ENCODE measurements at regions not wholly inside any gene's neighbourhood (a gene's known extent, or its start where the extent isn't known, plus 50 kb on each side); places are given as distances from the start of the nearest gene placed in this dataset.
"Not testable (repeated sequence)": the region's sequence is repeated elsewhere in the genome, so short reads cannot be mapped to it uniquely, and the experiment has no call there.

- Histone ChIP-seq H3K79me2 (ENCODE audit: control insufficient read depth, insufficient read depth, low read length, poor library complexity) (no peaks in the 10 kb centered on the region), H3K23ac (ENCODE audit: low read length) (no peak overlapping the region), H3K79me1 (ENCODE audit: low read length) (peaks cover 2% of the 10 kb centered on the region), H3K27ac (ENCODE audit: low read depth, low read length) (no peak overlapping the region), H3K4me2 (ENCODE audit: low read length) (no peak overlapping the region), H3K4me1 (ENCODE audit: control insufficient read depth in 1 of 2, insufficient read depth in 2 of 2, low read length in 2 of 2) (peaks cover 0 to 4% of the 10 kb centered on the region in 2 experiments), H3K4ac (ENCODE audit: low read depth, low read length) (no peak overlapping the region), H2BK5ac (ENCODE audit: low read depth, low read length, poor library complexity) (no peak overlapping the region), H3K27me3 (ENCODE audit: insufficient read depth, low read length) (no peaks in the 10 kb centered on the region), H4K12ac (ENCODE audit: low read depth, low read length) (no peak overlapping the region), H2BK120ac (ENCODE audit: insufficient read depth, low read length, poor library complexity) (no peak overlapping the region), H3K9ac (ENCODE audit: low read length) (no peak overlapping the region), H3K4me3 (ENCODE audit: low read depth, low read length) (no peak overlapping the region), H3K18ac (ENCODE audit: low read length) (no peak overlapping the region), H2BK12ac (ENCODE audit: low read length) (no peak overlapping the region), H3K14ac (ENCODE audit: low read length) (no peak overlapping the region), H3K9me3 (ENCODE audit: insufficient read depth, low read depth, low read length) (no peaks in the 10 kb centered on the region), H4K91ac (ENCODE audit: low read depth, low read length) (no peak overlapping the region), H2AK5ac (ENCODE audit: low read length) (no peak overlapping the region), H3K36me3 (ENCODE audit: control insufficient read depth in 1 of 2, insufficient read depth in 2 of 2, low read length in 2 of 2) (no peaks in the 10 kb centered on the region), H2AFZ (ENCODE audit: insufficient read depth, low read length, poor library complexity) (no peak overlapping the region), H4K8ac (ENCODE audit: low read depth, low read length) (no peak overlapping the region)
- peak; percentile 82 to 83 for DNase-seq
- no CpG with 5 or more reads among the region's 9 CpGs for WGBS (ENCODE audit: extremely low coverage, insufficient coverage, insufficient read length)
Observed at GRCh38 chr5:92941806-92942205, 639.2 kb downstream of the NR2F1-AS1 start.

DNA sequence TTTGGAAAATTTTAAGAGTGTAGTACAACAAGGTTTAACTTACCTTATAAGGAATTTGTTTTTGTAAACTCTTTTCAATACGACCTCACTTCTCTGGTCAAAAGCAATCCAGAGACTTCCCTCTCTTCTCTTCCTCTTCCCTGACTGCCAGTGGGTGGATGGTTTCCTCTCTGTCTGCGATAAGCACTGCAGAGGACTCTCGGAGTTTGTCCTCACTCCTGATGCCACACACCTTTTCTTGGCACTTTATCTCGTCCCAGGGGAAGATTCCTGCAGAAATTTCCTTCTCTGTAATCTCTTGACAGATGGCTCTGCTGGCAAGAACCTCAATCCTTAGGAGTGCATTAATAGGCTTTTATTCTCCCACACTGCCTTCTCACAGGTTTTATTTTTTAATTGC, 641.6 kb downstream of the NR2F1-AS1 start:
- Histone ChIP-seq H3K9ac (ENCODE audit: low read length) (no peak overlapping the region), H3K4me1 (ENCODE audit: control insufficient read depth in 1 of 2, insufficient read depth in 2 of 2, low read length in 2 of 2) (peaks cover 0 to 4% of the 10 kb centered on the region in 2 experiments), H3K23ac (ENCODE audit: low read length) (no peak overlapping the region), H3K4ac (ENCODE audit: low read depth, low read length) (no peak overlapping the region), H4K8ac (ENCODE audit: low read depth, low read length) (no peak overlapping the region), H3K36me3 (ENCODE audit: control insufficient read depth in 1 of 2, insufficient read depth in 2 of 2, low read length in 2 of 2) (no peaks in the 10 kb centered on the region), H3K14ac (ENCODE audit: low read length) (no peak overlapping the region), H2AFZ (ENCODE audit: insufficient read depth, low read length, poor library complexity) (no peak overlapping the region), H3K4me3 (ENCODE audit: low read depth, low read length) (no peak overlapping the region), H2BK5ac (ENCODE audit: low read depth, low read length, poor library complexity) (no peak overlapping the region), H3K79me1 (ENCODE audit: low read length) (peaks cover 2% of the 10 kb centered on the region), H3K18ac (ENCODE audit: low read length) (no peak overlapping the region), H3K4me2 (ENCODE audit: low read length) (no peak overlapping the region), H4K12ac (ENCODE audit: low read depth, low read length) (no peak overlapping the region), H4K91ac (ENCODE audit: low read depth, low read length) (no peak overlapping the region), H3K9me3 (ENCODE audit: insufficient read depth, low read depth, low read length) (no peaks in the 10 kb centered on the region), H2BK120ac (ENCODE audit: insufficient read depth, low read length, poor library complexity) (no peak overlapping the region), H3K27ac (ENCODE audit: low read depth, low read length) (no peak overlapping the region), H3K79me2 (ENCODE audit: control insufficient read depth, insufficient read depth, low read length, poor library complexity) (no peaks in the 10 kb centered on the region), H2BK12ac (ENCODE audit: low read length) (no peak overlapping the region), H3K27me3 (ENCODE audit: insufficient read depth, low read length) (no peaks in the 10 kb centered on the region), H2AK5ac (ENCODE audit: low read length) (no peak overlapping the region)
- no peak for DNase-seq
- no CpG with 5 or more reads among the region's 4 CpGs for WGBS (ENCODE audit: extremely low coverage, insufficient coverage, insufficient read length)

GRCh38 chr5:92937396-92937795, 643.6 kb downstream of the NR2F1-AS1 start:
- WGBS (ENCODE audit: extremely low coverage, insufficient coverage, insufficient read length) = no CpG with 5 or more reads among the region's 2 CpGs
- not testable (repeated sequence) for H3K4me2 ChIP-seq (ENCODE audit: low read length); H3K4me3 ChIP-seq (ENCODE audit: low read depth, low read length); H3K27ac ChIP-seq (ENCODE audit: low read depth, low read length); H3K27me3 ChIP-seq (ENCODE audit: insufficient read depth, low read length); H3K79me2 ChIP-seq (ENCODE audit: control insufficient read depth, insufficient read depth, low read length, poor library complexity); DNase-seq; H3K36me3 ChIP-seq (ENCODE audit: control insufficient read depth in 1 of 2, insufficient read depth in 2 of 2, low read length in 2 of 2); H3K9me3 ChIP-seq (ENCODE audit: insufficient read depth, low read depth, low read length); H3K79me1 ChIP-seq (ENCODE audit: low read length); H3K4ac ChIP-seq (ENCODE audit: low read depth, low read length); H4K91ac ChIP-seq (ENCODE audit: low read depth, low read length); H2AK5ac ChIP-seq (ENCODE audit: low read length); H3K14ac ChIP-seq (ENCODE audit: low read length); H3K9ac ChIP-seq (ENCODE audit: low read length); H3K18ac ChIP-seq (ENCODE audit: low read length); H2BK120ac ChIP-seq (ENCODE audit: insufficient read depth, low read length, poor library complexity); H2BK5ac ChIP-seq (ENCODE audit: low read depth, low read length, poor library complexity); H4K8ac ChIP-seq (ENCODE audit: low read depth, low read length); H4K12ac ChIP-seq (ENCODE audit: low read depth, low read length); H3K23ac ChIP-seq (ENCODE audit: low read length); H2AFZ ChIP-seq (ENCODE audit: insufficient read depth, low read length, poor library complexity); H3K4me1 ChIP-seq (ENCODE audit: control insufficient read depth in 1 of 2, insufficient read depth in 2 of 2, low read length in 2 of 2); H2BK12ac ChIP-seq (ENCODE audit: low read length)

DNA sequence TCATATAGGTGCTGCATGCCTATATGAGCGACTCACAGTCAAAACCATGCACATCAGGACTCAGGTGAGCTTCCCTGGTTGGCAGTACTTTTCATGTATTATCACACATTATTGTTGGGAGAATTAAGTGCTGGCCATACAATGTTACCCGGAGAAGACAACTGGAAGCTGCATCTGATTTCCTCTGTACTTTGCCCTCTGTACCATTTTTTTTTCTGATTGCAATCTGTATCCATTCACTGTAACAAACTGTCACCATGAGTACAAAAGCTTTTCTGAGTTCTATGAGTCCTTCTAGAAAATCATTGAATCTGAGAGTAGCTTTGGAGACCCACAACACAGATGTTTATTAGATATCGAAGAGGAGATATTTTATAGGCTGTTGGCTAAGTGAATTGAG, 651.0 kb downstream of the NR2F1-AS1 start:
- no peak overlapping the region for H3K4me2 ChIP-seq (ENCODE audit: low read length)
- no peak overlapping the region for H2AFZ ChIP-seq (ENCODE audit: insufficient read depth, low read length, poor library complexity)
- WGBS (ENCODE audit: extremely low coverage, insufficient coverage, insufficient read length) = no CpG with 5 or more reads among the region's 3 CpGs
- H3K27me3 ChIP-seq (ENCODE audit: insufficient read depth, low read length) = no peaks in the 10 kb centered on the region
- H4K8ac ChIP-seq (ENCODE audit: low read depth, low read length) = no peak overlapping the region
- H3K79me1 ChIP-seq (ENCODE audit: low read length) = no peaks in the 10 kb centered on the region
- no peaks in the 10 kb centered on the region for H3K4me1 ChIP-seq (ENCODE audit: control insufficient read depth in 1 of 2, insufficient read depth in 2 of 2, low read length in 2 of 2)
- H3K23ac ChIP-seq (ENCODE audit: low read length) = no peak overlapping the region
- no peak overlapping the region for H3K27ac ChIP-seq (ENCODE audit: low read depth, low read length)
- H3K36me3 ChIP-seq (ENCODE audit: control insufficient read depth in 1 of 2, insufficient read depth in 2 of 2, low read length in 2 of 2) = no peaks in the 10 kb centered on the region
- H3K4me3 ChIP-seq (ENCODE audit: low read depth, low read length) = no peak overlapping the region
- H4K12ac ChIP-seq (ENCODE audit: low read depth, low read length) = no peak overlapping the region
- H2BK120ac ChIP-seq (ENCODE audit: insufficient read depth, low read length, poor library complexity) = no peak overlapping the region
- no peak overlapping the region for H3K9ac ChIP-seq (ENCODE audit: low read length)
- H3K9me3 ChIP-seq (ENCODE audit: insufficient read depth, low read depth, low read length) = no peaks in the 10 kb centered on the region
- H3K14ac ChIP-seq (ENCODE audit: low read length) = no peak overlapping the region
- DNase-seq = no peak
- H2BK5ac ChIP-seq (ENCODE audit: low read depth, low read length, poor library complexity) = no peak overlapping the region
- H2AK5ac ChIP-seq (ENCODE audit: low read length) = no peak overlapping the region
- no peak overlapping the region for H4K91ac ChIP-seq (ENCODE audit: low read depth, low read length)
- no peak overlapping the region for H3K18ac ChIP-seq (ENCODE audit: low read length)
- H2BK12ac ChIP-seq (ENCODE audit: low read length) = no peak overlapping the region
- H3K79me2 ChIP-seq (ENCODE audit: control insufficient read depth, insufficient read depth, low read length, poor library complexity) = no peaks in the 10 kb centered on the region
- H3K4ac ChIP-seq (ENCODE audit: low read depth, low read length) = no peak overlapping the region
